ENCODE measurements at regions not wholly inside any gene's neighbourhood (a gene's known extent, or its start where the extent isn't known, plus 50 kb on each side); places are given as distances from the start of the nearest gene placed in this dataset.

GRCh38 chr2:205848601-205849000 lies 166.3 kb downstream of the NRP2 start:
- Histone ChIP-seq H4K20me1 (replicated peaks; ENCODE audit: insufficient read depth) (no peaks in the 10 kb centered on the region), H3K9me2 (ENCODE audit: insufficient read depth) (peaks cover 13% of the 10 kb centered on the region; the same call in 1 of the 2 replicates), H3K4me2 (no peak overlapping the region), H3K4me1 (ENCODE audit: insufficient read depth) (peaks cover 7% of the 10 kb centered on the region; the same call in 1 of the 2 replicates), H3K4me3 (no peak overlapping the region), H3K27me3 (ENCODE audit: insufficient read depth) (no peaks in the 10 kb centered on the region), H3F3A (replicated peaks; ENCODE audit: low read depth) (no peaks in the 10 kb centered on the region), H2AFZ (no peak overlapping the region), H3K36me3 (ENCODE audit: insufficient read depth) (no peaks in the 10 kb centered on the region), H3K79me2 (replicated peaks; ENCODE audit: insufficient read depth) (no peaks in the 10 kb centered on the region), H3K27ac (ENCODE audit: low read depth) (no peak overlapping the region)
- peaks cover 17% of the 10 kb centered on the region for H3K4me1 Mint-ChIP-seq
- no peaks in the 10 kb centered on the region for H3K36me3 Mint-ChIP-seq (ENCODE audit: low read depth)
- TF ChIP-seq EZH2phosphoT487 (IDR thresholded peaks at IDR 0.05; ENCODE audit: unreplicated experiment) (no peak), REST (IDR thresholded peaks at IDR 0.05; ENCODE audit: unreplicated experiment) (no peak), ZNF462 (CRISPR knock-in tag; IDR thresholded peaks at IDR 0.05) (no peak)
- peaks cover 5% of the 10 kb centered on the region for H3K27me3 Mint-ChIP-seq (ENCODE audit: insufficient read depth, low read depth, poor library complexity)
- H3K4me3 Mint-ChIP-seq = no peak overlapping the region
- ATAC-seq (no peak), DNase-seq (ENCODE audit: low spot score) (no peak)
- H3K27ac Mint-ChIP-seq = no peak overlapping the region
- H3K9me3 Mint-ChIP-seq = no peaks in the 10 kb centered on the region

All from GM23338 (cell line).